NCI-H128 (cell line): ENCODE measurements at regions not wholly inside any gene's neighbourhood (a gene's known extent, or its start where the extent isn't known, plus 50 kb on each side); places are given as distances from the start of the nearest gene placed in this dataset.
A peak's percentile ranks its signal among the peaks of the same experiment; 100 is the strongest.

Source experiments
- DNase-seq: peaks from one replicate; lab custom pipeline; 2025; ENCODE audit not compliant: unreplicated experiment; lab: John Stamatoyannopoulos, UW

DNA sequence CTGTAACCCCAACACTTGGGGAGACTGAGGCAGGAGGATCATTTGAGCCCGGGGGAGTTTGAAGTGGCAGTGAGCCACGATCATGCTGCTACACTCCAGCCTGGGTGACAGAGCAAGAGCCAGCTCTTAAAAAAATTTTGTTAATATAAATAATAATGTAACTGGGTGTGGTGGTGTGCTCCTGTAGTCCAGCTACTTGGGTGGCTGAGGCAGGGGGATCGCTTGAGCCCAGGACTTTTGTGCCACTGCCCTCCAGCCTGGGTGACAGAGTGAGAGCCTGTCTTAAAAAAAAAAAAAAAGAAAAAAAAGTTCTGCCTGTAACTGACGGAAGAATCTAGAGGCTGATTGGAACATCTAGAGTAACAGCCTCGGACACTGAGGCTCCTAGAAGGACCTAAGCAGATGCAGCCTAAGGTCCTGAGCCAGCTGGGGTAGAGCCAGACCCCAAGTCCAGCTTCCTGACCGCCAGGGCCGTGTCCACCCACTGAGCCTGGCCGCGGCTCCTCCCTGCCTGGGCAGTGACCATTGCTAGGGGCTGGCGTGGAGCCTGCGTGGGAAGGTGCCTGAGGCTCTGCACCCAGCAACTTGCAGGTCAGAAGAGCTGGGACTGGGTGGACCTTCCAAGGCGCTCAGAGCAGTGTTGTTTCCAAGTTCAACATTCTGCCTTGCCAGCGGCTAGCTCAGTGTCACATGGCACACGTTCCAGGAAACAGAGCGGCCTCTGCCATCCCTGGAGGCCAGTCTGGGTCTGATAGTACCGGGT, 209.4 kb upstream of the CIBAR2 start:
- no peak for DNase-seq

DNA sequence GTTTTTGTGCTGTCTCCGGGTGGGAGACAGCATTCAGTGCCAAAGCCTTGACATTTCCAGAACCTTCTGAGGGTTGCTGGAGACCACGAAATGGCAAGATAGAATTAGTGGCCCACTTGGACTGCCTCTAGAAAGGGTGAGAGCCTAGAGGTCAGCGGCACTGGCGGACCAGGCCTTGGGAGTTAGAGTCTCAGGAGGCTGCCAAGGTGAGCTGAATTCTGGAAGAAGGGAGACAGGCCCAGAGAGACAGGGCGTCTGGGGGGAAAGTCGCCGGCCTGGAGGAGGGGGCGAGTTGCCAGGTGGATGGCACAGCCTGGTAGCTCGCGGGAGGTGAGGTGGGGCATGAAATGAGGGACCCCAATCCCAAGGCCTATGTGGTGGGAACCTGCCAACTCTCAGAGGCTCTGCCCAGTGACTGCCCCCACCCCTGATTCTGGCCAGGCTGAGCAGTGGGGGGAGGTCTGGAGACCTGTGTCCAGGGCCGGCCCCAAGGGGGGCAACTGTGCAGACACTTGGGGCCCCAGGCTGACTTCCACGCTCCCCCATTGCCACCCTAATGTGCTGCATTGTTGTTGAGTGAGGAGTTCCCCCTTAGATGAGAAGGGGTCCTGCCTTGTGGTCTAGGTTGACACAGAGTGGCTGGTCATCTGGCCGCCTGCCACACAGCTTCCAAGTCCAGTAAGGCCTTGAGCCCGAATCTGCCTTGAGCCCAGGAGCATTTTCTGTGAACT, 211.1 kb upstream of the CIBAR2 start:
- no peak for DNase-seq

- DNase-seq, result no peak
Measured at GRCh38 chr16:85323961-85324253, 211.6 kb upstream of the CIBAR2 start.

- no peak for DNase-seq
Measured at GRCh38 chr16:85324488-85324887, 212.2 kb upstream of the CIBAR2 start.

GRCh38 chr16:85326113-85326793, 214.0 kb upstream of the CIBAR2 start:
- no peak for DNase-seq

- DNase-seq, result no peak
Measured at GRCh38 chr16:85326794-85327181, 214.5 kb upstream of the CIBAR2 start.

- DNase-seq, result peak; percentile 72
Measured at GRCh38 chr16:85327731-85328675, 215.7 kb upstream of the CIBAR2 start.

DNA sequence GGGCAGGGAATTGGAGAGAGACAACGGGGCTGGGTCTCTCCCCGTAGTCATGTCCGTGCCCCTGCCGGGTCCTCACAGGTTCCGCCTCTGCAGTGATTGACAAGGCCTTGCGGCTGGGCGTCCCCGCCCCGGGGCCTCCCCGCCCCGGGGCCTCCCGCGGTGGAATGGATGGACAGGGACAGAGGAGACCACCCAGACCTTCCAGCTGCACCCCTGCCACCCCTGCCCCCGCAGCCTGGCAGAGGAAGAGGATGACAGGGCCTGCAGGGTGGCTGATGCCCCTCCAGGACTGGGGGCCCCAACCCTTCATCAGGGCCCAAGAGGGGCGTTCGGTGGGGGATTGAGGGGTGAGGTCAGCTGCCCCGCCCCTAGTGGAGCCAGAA, 216.4 kb upstream of the CIBAR2 start:
- no peak for DNase-seq

DNA sequence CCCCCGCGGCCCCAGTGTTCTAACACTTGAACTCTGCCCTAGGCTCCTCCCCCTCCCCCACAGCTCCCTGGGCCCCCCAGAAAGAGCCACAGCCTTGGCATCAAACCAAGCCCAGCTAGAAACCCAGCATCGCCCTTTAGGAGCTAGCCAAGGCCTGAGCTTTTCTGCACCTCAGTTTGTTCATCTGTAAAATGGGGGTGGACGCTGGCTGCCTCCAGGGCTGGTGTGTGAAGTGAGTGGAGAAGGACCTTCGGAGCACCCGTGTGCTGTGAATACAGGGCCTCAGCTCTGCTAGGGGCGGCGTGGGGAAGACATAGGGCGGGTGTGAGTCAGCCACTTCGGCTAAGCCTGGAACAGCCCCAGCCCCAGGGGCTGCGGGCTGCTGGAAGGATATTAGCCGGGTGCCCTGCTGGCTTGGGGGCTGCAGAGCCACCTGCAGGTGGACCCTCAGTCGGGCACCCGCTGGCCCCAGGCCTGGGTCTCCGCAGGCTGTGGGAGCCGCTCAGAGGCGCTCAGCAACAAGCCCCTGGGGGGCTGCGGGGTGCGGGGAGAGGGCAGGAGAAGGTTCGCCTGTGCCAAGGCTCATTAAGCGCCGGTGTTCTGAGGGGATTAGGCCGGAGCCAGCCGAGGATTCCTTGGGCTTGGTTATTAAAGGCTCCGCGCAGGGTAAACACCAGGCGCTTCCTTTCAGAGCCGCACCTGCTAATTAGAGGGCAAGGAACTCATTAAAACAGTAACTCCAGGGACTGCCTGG, 217.0 kb upstream of the CIBAR2 start:
- DNase-seq, result no peak

- peak; percentile 12 for DNase-seq
Measured at GRCh38 chr16:85330006-85330693, 217.9 kb upstream of the CIBAR2 start.

- peak; percentile 19 for DNase-seq
Measured at GRCh38 chr16:85330694-85331188, 218.5 kb upstream of the CIBAR2 start.

GRCh38 chr16:85331688-85332087, 219.4 kb upstream of the CIBAR2 start:
- no peak for DNase-seq

- DNase-seq, result no peak
Measured at GRCh38 chr16:85332175-85332574, 219.9 kb upstream of the CIBAR2 start.

DNA sequence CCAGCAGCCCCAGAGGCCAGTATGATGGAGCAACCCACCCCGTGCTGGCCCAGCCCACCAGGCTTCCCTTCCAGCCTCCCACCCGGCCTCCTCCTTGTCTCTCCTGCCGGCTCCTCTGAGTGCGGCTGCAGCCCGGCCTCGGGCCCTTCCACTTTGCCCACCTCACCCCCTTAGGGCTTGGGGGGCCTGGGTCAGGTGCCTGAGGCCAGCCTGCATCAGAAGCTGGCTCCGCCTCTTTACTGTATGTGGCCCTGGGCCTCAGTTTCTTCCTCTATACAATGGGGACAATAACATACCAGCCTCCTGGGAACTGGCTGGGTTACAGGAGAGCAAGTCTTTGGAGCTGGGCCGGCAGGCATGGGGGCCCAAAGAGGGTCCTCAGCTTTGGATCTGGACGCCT, 221.1 kb upstream of the CIBAR2 start:
- no peak for DNase-seq

DNA sequence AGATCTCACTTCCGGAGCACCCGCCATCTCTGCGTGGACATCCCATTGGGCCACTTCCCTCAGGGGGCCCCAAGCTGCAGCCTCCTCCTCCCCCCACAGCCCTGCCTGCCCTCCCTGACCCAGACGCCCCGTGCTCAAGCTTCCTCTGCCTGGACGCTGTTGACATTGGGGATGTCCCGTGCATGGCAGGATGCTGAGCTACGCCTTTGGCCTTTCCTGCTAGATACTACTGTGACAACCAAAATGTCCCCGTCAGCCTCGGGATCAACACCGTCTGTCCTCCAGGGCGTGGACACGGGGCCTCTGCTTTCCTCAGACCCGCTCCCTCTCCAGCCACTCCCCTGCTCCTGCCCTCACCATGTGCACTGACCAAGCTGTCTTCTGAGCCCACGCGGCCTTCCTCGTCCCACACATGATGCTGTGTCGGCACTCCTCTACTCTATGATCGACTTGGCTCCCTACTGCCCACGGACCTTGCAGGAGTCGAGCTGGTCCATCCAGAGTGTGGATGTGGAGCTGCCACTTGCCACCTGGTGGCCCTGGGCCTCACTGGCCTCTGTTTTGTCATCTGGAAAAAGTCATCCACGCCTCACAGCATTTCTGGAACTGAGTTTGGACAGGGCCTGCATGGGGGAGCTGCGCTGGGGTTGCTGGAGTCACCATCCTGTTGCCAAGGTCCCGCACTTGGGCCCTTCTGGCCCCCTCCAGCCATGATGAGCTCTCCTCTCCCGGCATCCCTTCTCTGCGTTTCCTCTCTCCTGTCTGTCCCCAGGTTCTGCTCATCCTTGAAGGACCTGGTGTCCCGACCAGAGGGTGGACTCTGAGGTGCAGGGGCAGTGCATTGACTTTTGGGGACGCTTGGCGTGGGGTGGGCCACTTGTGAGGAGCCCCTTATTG, 221.7 kb upstream of the CIBAR2 start:
- no peak for DNase-seq

DNA sequence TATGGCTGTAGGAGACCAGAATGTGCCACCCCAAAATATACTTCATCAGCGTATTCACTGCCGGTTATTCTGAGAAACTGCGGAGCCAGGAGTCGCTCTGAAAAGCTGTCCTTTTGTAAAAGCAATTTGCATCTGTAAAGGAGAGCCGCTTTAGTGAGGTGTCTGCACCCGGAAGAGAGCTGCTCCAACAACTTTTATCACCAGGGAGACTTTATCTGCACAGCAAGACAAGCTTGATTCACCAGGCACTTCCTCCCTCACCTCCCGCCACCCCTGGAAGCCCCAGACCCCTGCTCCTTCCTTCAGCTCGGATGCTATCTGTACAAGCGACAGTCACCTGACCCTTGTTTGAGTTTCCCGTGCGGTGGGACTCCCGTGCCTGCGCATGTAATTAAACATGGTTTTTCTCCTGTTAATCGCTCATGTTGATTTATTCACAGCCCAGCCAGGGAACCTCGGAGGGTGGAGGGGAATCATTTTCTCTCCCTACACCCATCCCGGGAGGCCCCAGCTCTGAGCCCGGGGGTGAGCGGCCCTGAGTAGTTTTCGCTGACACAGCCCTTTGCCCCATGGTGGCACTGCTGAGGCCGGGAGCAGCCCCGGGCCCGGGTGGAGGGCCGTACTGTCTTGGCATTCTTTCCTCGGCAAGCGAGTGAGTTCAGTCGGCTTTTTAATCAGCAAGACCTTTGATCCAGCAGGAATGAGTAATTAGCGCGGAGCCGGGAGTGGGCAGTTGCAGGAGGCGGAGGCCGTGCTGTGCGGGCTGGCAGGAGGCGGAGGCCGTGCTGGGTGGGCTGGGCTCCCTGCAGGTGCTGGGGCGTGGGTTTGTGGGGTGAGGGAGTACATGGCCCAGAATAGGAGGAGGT, 222.7 kb upstream of the CIBAR2 start:
- no peak for DNase-seq

DNA sequence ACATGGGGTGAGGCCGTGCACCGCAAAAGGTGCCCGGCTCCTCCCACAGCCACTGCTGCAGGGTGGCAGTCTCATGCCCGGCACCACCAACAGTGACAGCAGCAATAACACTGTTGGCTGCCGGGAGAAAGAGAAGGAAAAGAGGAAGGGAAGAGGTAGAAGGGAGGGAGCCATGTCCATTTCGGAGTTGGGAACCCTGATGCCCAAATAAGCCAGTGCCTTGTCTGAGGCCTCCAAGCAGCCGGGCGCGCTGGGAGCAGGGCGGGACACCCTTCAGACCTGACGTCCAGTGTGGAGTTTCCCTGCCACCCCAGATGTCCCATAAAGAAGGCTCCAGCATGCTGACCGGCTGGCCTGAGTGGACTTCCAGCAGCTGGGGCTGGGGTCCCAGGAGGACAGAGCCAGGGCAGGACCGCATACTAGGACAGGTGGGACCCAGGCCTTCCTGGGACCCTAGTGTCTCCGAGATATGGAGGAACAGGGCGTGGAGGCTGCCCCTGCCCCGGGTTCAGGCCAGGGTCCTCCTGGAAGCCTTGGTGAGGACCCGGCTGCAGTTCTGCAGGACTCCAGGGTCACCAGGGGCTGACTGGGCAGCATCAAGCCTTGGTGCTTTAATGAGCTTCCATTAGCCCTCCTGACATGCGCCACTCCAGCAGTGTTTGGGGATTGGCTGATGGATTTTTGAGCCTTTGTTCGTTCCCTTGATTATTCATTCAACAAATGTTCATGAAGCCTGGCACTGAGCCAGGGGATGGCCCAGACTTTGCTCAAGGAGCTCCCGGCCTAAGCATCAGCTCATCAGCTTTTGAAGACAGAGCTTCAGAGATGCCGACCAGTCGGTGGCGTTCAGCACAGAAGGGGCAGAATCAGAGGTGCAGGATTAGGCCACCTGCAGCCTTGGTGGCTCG, 223.6 kb upstream of the CIBAR2 start:
- no peak for DNase-seq
